SHP77 treated with DMSO at 0.1 percent for 48 hours (cell line): ENCODE measurements at regions not wholly inside any gene's neighbourhood (a gene's known extent, or its start where the extent isn't known, plus 50 kb on each side); places are given as distances from the start of the nearest gene placed in this dataset.
"Not testable (repeated sequence)": the region's sequence is repeated elsewhere in the genome, so short reads cannot be mapped to it uniquely, and the experiment has no call there.

Source experiments
- DNase-seq: peaks from one replicate; lab custom pipeline; 2025; lab: John Stamatoyannopoulos, UW

GRCh38 chr9:104326912-104327311 lies 177.2 kb upstream of the OR13F1 start:
- no peak for DNase-seq

DNA sequence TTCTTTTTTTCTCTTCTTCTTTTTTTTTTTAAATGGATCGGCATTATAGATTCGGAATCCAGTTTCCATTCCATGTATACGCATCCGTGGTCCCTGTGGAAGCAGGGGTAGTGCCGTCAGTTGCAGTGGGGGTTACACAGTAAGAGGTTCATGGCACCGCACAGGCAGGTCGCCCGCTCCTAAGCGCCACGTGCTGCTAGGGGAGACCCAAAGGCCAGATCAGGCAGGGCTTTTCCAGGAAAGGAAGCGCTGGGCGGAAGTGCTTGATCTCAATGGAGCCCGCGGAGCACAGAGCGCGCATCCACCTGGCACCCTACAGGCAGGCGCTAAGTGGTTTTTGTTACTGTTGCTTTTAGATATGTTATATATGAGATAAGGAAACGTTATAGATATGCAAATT lies 174.8 kb upstream of the OR13F1 start:
- DNase-seq, result no peak

- DNase-seq, result no peak
Observed at GRCh38 chr9:104330841-104331240, 173.2 kb upstream of the OR13F1 start.

DNA sequence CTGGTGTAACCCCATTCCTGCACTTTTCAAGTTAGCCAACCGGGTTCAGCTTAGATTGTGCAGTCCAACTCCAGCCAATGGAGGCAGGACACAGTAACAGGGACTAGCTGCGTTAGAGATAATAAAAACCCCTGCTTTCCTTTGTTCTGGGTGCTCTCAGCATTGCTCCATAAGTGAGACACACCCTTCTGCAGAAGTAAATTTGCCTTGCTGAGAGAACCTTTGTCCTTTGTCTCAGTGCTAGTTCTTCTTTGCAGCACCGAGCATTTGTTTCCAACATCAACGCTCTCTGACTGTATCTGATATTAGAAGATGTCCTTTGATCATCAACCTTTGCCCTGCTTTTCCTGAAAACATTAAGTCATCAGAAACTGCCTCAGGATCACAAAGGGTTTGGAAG lies 169.5 kb upstream of the OR13F1 start:
- DNase-seq, result no peak

- DNase-seq, result no peak
Observed at GRCh38 chr9:104339692-104340091, 164.4 kb upstream of the OR13F1 start.

DNA sequence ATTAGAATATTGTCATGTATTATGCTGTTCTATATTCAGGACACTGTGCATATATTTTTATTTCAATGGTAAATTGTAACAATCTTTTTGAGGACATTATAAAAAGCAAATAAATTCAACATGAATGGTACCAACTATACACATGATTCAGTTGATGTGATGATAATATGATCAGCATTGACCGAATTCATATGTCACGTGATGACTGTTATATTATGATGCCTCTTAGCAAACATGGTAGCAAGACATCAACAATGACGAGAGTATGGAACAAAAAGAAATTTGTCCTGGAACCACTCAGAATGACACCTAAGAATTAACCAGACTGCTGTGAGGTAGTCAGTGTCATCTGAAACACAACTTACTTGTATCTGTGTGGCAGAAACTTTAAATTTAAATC lies 161.5 kb upstream of the OR13F1 start:
- no peak for DNase-seq

- no peak for DNase-seq
Observed at GRCh38 chr9:104345061-104345460, 159.0 kb upstream of the OR13F1 start.

DNA sequence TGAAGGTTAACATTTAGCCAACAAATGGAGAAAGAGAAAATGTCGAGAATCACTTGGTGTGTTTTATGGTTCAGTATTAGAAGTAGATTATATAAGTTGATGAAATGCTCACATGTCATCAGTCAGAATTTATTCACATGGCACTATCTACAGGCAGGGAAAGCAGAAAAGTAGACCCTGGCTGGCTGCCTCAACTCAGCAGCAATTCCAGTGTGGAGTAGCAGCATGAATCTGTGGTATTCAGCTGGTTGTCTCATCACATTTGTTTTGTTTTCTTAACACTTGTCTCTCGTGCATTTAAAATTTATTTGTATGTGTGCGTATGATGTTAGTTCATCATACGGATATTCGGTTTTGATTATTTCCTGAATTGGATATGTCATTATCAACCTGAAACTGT lies 153.5 kb upstream of the OR13F1 start:
- DNase-seq, result no peak

DNA sequence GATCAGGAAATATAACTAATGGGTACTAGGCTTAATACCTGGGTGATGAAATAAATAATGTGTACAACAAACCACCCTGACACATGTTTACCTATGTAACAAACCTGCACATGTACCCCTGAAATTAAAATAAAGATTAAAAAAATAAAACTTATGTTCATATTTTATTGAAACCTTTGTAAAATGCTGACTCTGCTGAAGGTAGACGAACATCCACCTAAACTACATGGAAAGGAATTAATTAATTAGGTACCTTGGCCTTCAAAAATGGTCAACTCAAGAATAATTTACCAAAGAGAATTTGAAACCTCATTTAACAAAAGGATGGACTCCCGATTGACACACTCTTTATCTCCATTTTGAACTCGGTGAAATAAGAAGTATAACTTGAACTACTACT lies 152.3 kb upstream of the OR13F1 start:
- DNase-seq, result no peak

- no peak for DNase-seq
Observed at GRCh38 chr9:104361207-104361606, 142.9 kb upstream of the OR13F1 start.

DNA sequence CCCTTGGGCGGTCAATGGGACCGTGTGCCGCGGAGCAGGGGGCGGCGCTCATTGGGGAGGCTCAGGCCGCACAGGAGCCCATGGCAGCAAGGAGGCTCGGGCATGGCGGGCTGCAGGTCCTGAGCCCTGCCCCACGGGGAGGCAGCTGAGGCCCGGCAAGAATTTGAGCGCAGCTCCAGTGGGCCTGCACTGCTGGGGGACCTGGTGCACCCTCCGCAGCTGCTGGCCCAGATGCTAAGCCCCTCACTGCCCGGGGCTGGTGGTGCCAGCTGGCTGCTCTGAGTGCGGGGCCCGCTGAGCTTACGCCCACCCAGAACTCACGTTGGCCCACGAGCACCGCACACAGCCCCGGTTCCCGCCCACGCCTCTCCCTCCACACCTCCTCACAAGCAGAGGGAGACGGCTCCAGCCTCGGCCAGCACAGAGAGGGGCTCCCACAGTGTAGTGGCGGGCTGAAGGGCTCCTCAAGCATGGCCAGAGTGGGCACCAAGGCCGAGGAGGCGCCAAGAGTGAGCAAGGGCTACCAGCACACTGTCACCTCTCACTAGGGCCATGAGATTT lies 141.1 kb upstream of the OR13F1 start:
- no peak for DNase-seq

- DNase-seq, result no peak
Observed at GRCh38 chr9:104367507-104367906, 136.6 kb upstream of the OR13F1 start.

DNA sequence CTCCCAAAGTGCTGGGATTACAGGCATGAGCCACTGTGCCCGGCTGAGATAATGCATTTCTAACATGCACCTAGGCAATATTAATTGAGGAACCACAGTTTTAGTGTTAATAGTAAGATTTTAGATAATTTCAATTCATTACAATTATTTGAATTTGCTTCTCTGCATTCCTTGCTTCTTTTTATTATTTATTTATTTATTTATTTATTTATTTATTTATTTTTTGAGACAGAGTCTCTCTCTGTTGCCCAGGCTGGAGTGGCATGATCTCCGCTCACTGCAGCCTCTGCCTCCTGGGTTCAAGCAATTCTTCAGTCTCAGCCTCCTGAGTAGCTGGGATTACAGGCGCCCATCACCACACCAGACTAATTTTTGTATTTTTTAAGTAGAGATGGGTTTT lies 135.7 kb upstream of the OR13F1 start:
- DNase-seq, result not testable (repeated sequence)

- no peak for DNase-seq
Observed at GRCh38 chr9:104374711-104375110, 129.4 kb upstream of the OR13F1 start.

DNA sequence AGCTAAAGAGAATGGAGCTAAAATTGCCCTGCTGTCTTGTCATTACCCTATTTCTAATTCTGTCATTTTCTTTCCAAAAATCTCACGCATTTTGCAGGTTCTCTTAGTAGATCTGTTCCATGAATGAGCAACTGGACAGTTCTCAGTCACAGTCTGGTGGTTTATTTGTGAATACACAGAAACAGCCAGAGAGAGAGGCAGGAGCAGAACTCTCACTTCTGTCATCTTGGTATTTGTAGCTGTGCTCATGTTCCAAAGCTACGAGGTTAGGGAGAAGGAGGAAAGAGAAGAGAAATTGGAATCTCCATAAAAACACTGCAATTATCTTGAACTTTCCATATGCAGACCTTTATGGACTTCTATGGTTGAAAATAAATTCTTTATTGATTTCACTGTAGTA lies 118.0 kb upstream of the OR13F1 start:
- no peak for DNase-seq

DNA sequence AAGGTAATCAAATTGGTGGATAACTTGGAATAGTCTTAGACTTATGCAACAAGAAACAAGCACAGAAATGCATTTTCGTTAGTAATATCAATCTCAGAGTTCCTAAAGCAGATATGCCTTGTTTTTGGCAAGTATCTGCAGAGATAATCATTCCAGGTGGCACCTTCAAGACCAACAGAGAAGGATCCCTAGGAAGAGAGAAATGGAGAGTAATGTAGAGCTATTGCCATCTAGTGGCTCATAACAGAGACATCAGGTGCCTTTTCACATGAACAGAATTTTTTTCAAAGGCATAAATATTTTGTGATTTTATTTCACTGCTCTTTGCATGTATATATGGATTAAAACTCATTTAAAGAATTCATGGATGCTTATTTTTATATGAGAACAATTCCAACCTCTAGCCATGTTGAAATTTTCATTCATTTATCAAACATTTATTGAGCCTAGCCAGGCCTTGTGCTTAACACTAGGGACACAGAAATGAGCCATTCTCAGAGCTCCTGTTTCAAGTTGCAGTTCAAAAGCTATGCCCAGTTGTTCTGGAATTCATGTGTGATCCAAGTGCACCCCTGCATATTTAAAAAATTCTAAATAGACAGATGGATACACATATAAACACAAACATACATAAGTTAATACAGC lies 117.5 kb upstream of the OR13F1 start:
- DNase-seq, result peak; percentile 65

GRCh38 chr9:104388071-104388470 lies 116.0 kb upstream of the OR13F1 start:
- no peak for DNase-seq

DNA sequence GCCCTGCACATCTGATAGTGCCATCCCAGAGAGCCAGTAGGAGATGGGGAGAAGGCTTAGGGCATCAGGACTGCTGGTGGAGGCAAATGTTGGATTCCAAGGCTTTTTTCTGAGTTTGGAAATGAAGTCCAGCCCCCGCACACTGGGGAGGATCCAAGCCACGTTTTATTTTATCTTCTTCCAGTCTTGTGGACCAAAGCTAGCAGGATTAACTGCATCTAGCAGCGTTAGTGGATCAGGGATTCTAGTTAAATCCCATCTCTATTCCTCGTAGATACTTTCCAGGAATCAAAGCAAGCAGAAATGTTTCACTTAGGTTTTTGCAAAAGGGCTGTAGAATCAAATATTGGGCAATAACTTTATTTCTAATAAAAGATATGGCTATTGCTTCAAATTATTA lies 114.7 kb upstream of the OR13F1 start:
- DNase-seq, result no peak

- DNase-seq, result not testable (repeated sequence)
Observed at GRCh38 chr9:104394901-104395300, 109.2 kb upstream of the OR13F1 start.

GRCh38 chr9:104412238-104412637 lies 91.8 kb upstream of the OR13F1 start:
- DNase-seq, result no peak

DNA sequence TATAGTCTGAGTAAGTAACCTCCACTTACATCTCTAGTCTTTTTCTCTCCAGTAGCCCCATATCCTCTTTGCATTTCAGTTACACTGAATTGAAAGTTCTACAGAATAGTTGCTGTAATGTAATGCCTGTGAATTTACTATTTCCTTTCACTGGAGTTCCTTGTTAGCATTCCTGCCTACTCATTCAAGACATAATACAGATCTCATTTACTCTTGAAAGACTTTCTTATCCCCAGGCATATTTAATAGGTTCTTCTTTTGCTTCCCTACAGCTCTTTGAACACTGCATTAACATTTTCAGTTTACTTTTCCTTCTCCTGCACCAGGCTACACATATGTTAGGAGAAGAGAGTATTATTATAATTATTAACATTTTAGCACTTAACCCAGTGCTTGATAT lies 87.6 kb upstream of the OR13F1 start:
- no peak for DNase-seq

- no peak for DNase-seq
Observed at GRCh38 chr9:104417296-104417695, 86.8 kb upstream of the OR13F1 start.

GRCh38 chr9:104429031-104429546 lies 75.0 kb upstream of the OR13F1 start:
- no peak for DNase-seq

DNA sequence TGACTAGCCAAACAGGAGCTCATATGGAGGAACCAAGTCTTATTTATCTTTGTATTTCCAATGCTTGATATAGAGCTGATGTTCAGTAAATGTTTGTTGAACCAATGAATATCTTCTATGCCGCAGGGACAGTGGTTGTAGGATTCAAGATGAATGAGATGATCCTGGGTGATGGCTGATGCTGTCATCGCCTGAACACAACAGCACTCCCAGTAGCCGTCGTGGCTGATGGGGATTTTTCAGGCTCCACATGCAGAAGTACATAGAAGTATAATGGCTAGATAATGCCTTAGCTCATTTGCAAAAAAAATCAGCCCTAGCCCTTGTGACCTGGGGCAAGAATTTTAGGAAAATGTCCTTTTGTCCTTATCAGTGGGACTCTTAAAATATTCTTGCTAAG lies 69.0 kb upstream of the OR13F1 start:
- no peak for DNase-seq
